Kidney epithelial cell (primary cell): ENCODE measurements at regions not wholly inside any gene's neighbourhood (a gene's known extent, or its start where the extent isn't known, plus 50 kb on each side); places are given as distances from the start of the nearest gene placed in this dataset.

ENCODE experiments used
- DNase-seq: peaks from one replicate; pipeline ENCODE4 v3.0.0-alpha.2; 2010; ENCODE audit warnings: low read depth
- H3K27me3 ChIP-seq: 2 replicates; pipeline ENCODE4 v1.6.0; 2011; ENCODE audit warnings: low read length; ENCODE audit not compliant: control insufficient read depth, insufficient read depth
- H3K36me3 ChIP-seq: 2 replicates; pipeline ENCODE4 v1.5.1; 2011; ENCODE audit warnings: low read length; ENCODE audit not compliant: control insufficient read depth, insufficient read depth
- H3K4me3 ChIP-seq: 2 replicates; pipeline ENCODE4 v1.5.1; 2011; ENCODE audit warnings: low read depth, mild to moderate bottlenecking, control low read depth, low read length
- CTCF ChIP-seq: IDR thresholded peaks from 2 replicates; pipeline ENCODE4 v1.5.1; 2011; ENCODE audit warnings: mild to moderate bottlenecking, moderate library complexity, low read length, control low read depth, inconsistent platforms; ENCODE audit not compliant: insufficient read depth, poor library complexity, severe bottlenecking

GRCh38 chr4:160947653-160948052, 1216.1 kb downstream of the FSTL5 start:
- no peaks in the 10 kb centered on the region for H3K27me3 ChIP-seq
- no peak for TF ChIP-seq CTCF
- DNase-seq, result no peak
- no peaks in the 10 kb centered on the region for H3K36me3 ChIP-seq
- H3K4me3 ChIP-seq, result no peak overlapping the region

DNA sequence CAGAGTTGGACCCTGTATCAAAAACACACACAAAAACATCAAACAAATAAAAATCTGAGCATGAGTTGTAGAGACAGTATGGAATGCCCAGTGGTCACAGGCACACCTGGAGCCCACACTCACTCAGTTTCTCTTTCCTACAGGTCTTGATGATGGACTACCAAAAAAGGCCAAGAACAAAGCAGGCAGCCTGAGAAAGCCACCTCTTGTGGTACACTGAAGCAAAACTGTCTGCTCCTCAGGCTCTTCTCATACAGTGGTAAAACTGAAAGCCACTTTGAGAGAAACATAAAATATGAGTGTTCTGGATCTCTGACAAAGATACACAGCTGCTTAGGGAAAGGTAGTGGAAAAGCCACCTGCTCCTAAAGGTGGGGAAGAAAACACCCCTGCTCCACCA, 1206.9 kb downstream of the FSTL5 start:
- no peak for DNase-seq
- H3K27me3 ChIP-seq, result no peaks in the 10 kb centered on the region
- no peak for TF ChIP-seq CTCF
- H3K36me3 ChIP-seq, result no peaks in the 10 kb centered on the region
- H3K4me3 ChIP-seq, result no peak overlapping the region

DNA sequence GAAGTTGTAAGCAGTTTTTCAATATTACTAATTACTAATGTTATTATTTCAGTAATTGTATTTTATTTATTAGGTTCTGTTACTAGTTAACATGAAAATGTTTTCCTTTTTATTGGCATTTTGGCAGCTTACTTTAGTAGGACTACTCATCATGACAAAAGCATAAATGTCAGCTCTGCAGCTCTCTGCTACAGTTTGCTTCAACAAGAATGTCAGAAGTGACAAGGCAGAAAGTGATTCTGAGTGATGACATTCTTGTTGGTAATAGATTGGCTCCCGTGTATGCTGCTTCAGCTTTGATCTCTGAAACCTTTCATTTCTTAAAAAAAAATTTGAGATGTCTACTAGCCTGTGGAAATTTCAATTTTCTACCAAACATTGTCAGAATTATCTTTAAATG, 1193.9 kb downstream of the FSTL5 start:
- DNase-seq, result no peak
- Histone ChIP-seq H3K36me3 (no peaks in the 10 kb centered on the region), H3K27me3 (no peaks in the 10 kb centered on the region), H3K4me3 (no peak overlapping the region)
- no peak for TF ChIP-seq CTCF

- TF ChIP-seq CTCF, result no peak
- no peaks in the 10 kb centered on the region for H3K27me3 ChIP-seq
- no peak for DNase-seq
- H3K36me3 ChIP-seq, result no peaks in the 10 kb centered on the region
- H3K4me3 ChIP-seq, result no peak overlapping the region
Measured at GRCh38 chr4:160980091-160980490, 1183.7 kb downstream of the FSTL5 start.

DNA sequence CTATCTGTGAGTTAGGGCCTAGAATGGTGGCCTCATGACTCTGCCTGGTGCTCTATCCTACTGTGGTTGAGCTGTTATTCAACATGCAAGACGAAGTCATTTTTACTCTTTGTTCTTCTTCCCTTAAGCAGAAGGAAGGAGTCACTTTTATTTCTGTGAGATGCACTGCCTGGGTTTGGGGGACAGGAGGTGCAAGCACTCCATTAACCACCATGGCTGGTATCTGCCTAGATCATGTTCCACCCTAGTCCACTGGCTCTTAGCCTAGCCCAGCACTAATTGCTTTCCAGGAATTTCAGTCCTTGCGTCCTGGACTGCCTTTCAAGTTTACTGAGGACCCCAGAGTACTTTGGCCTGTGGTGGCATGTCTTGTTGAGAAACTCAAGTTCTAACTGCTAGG, 1182.7 kb downstream of the FSTL5 start:
- Histone ChIP-seq H3K36me3 (no peaks in the 10 kb centered on the region), H3K4me3 (no peak overlapping the region), H3K27me3 (no peaks in the 10 kb centered on the region)
- no peak for TF ChIP-seq CTCF
- DNase-seq, result no peak

- H3K27me3 ChIP-seq, result no peaks in the 10 kb centered on the region
- H3K36me3 ChIP-seq, result no peaks in the 10 kb centered on the region
- no peak for TF ChIP-seq CTCF
- no peak for DNase-seq
- H3K4me3 ChIP-seq, result no peak overlapping the region
Measured at GRCh38 chr4:160983035-160983434, 1180.8 kb downstream of the FSTL5 start.
